ENCODE measurements at regions not wholly inside any gene's neighbourhood (a gene's known extent, or its start where the extent isn't known, plus 50 kb on each side); places are given as distances from the start of the nearest gene placed in this dataset.

DNA sequence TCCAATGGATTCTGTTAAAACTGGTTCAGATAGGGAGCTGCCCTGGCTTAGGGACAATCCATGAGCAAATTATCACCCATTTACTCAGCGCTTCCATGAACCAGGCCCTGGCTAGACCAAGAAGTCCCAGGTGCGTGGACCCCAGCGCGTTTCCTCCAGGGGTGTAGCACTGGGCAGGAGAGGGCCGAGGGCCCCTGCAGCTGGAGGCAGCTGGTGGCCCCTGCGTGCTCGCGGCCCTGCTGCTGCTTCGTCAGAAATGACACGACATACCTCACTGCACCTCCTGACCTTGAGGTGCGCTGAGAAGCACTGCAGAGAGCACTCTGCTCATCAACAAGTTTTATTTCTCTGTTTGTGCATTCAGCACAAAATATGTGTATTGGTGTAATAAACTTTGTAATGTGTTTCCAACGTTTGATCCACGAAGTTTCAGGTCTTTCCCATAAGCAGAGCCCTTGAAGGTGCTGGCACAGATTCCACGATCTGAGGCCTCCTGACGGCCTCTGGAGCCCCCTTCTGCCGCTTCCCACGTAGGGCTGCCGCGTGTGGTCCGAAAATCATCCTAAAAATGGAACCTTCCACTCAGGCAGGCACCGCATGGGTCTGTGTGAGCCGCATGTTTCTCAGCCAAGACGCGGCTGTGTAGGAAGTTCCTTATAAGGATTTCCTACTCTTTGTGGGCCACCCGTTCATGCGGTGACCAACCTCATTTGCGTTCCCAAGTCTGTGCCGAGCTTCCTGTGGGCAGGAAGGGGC lies 50.8 kb upstream of the ZCCHC14 start:
- DNase-seq (ENCODE audit: low spot score in 2 of 2, unreplicated experiment in 2 of 2): no peak
- Mint-ChIP-seq H3K4me1 (no peaks in the 10 kb centered on the region), H3K27ac (no peak overlapping the region), H3K9me3 (peaks cover 6% of the 10 kb centered on the region), H3K27me3 (ENCODE audit: low read depth) (peaks cover 31% of the 10 kb centered on the region), H3K36me3 (no peaks in the 10 kb centered on the region), H3K4me3 (no peak overlapping the region)
- TF ChIP-seq, protein P1, sequence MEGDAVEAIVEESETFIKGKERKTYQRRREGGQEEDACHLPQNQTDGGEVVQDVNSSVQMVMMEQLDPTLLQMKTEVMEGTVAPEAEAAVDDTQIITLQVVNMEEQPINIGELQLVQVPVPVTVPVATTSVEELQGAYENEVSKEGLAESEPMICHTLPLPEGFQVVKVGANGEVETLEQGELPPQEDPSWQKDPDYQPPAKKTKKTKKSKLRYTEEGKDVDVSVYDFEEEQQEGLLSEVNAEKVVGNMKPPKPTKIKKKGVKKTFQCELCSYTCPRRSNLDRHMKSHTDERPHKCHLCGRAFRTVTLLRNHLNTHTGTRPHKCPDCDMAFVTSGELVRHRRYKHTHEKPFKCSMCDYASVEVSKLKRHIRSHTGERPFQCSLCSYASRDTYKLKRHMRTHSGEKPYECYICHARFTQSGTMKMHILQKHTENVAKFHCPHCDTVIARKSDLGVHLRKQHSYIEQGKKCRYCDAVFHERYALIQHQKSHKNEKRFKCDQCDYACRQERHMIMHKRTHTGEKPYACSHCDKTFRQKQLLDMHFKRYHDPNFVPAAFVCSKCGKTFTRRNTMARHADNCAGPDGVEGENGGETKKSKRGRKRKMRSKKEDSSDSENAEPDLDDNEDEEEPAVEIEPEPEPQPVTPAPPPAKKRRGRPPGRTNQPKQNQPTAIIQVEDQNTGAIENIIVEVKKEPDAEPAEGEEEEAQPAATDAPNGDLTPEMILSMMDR (IDR thresholded peaks at IDR 0.05; ENCODE audit: unreplicated experiment): no peak

DNA sequence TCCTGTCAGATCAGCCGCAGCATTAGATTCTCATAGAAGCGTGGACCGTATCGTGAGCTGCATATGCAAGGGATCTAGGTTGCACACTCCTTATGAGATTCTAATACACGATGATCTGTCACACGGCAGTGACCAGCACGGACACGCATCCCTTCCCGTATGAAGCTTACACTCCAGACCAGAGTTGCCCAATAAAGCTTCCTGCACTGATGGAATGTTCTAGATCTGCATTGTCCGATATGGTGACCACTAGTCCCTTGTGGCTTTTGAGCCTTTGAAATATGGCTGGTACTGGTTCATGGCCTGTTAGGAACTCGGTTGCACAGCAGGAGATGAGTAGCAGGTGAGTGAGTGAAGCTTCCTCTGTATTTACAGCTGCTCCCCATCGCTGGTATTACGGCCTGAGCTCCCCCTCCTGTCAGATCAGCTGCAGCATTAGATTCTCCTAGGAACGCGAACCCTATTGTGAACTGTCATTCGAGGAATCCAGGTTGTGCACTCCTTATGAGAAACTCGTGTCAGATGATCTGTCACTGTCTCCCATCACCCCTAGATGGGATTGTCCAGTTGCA lies 49.8 kb upstream of the ZCCHC14 start:
- H3K27ac Mint-ChIP-seq: no peak overlapping the region
- TF ChIP-seq, protein P1 (IDR thresholded peaks at IDR 0.05; ENCODE audit: unreplicated experiment): no peak
- no peaks in the 10 kb centered on the region for H3K4me1 Mint-ChIP-seq
- H3K27me3 Mint-ChIP-seq (ENCODE audit: low read depth): peaks cover 27% of the 10 kb centered on the region
- H3K36me3 Mint-ChIP-seq: no peaks in the 10 kb centered on the region
- no peak overlapping the region for H3K4me3 Mint-ChIP-seq
- no peak for DNase-seq (ENCODE audit: low spot score in 2 of 2, unreplicated experiment in 2 of 2)
- H3K9me3 Mint-ChIP-seq: peaks cover 6% of the 10 kb centered on the region
